GM21576 (cell line): ENCODE measurements at regions not wholly inside any gene's neighbourhood (a gene's known extent, or its start where the extent isn't known, plus 50 kb on each side); places are given as distances from the start of the nearest gene placed in this dataset.

Experiments used
- ATAC-seq: cut with Tn5 transposase; IDR thresholded peaks from one replicate; pipeline ENCODE4 v1.9.1; 2021; ENCODE audit warnings: mild to moderate bottlenecking, moderate library complexity; ENCODE audit not compliant: unreplicated experiment

DNA sequence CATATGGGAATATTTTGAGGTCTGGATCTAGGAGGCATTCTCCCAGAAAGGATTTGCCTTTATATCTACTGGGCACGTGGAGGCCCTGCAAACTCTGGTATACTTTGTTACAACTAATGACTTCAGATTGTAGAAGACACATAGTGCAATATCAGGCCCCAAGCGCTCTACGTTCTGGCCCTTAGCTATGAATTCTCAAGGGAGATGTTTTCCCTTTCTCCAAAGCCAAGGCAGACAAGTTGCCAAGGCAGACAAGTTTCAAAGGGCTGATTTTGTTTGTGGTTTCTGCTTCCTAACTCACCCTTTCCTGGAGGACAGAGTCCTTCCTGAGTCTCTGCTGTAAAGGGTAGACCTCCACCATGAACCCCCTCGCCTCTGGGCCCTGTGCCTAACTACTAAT lies 99.4 kb upstream of the CTTNBP2 start:
- ATAC-seq = no peak

DNA sequence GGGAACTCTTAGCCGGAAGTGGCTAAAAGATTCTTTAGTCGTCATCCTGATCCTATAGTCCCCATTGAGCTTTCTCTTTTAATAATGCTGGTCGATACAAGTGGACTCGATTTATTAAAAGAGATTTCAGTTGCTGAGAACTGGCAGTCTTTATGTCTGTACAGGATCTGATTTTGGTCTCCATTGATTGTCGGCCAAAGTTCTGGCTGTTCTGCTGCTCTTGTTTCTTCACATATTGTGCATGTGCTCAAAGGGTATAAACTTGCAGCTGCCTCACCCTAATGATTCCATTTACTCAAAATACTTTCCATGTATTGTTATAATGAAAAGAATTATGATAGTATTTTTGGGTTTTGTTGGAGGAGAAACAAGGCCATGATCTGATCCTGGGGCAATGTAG lies 100.7 kb upstream of the CTTNBP2 start:
- ATAC-seq = no peak

DNA sequence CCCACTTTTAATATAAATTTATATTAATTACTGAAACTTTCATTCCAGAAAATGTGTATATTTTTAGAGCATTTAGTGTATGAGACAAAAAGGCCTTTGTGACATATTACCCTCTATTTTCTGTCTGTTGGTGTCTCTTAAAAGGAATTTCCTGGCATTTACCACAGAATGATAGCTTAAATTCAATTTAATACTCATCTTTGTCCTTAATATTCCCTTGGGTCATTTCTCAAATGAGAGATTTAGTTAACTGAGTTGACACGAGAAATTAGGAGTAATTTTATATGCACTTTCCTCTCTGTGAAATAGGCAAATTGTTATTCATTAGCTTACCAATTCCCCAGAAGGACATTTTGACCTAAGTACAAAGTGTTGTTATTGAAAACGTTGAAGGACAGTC lies 101.7 kb upstream of the CTTNBP2 start:
- ATAC-seq = no peak

DNA sequence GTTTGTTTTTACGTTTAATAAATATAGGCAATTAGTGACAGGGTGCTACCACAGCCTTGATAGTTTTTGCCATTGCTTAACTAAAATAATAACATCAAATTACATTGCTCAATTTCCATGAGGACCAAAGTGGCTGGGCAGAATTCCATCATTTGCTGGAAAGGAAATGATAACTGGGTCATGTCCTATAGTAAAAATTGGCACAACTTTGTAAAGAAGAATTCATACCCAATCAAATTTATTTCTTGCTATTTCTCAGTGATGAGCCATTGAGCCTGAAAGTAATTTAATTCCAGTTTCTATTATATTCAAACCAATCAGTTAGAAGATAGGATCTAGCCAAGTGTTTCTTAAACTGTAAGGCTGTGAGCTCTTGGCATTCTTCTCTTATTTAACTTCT lies 102.2 kb upstream of the CTTNBP2 start:
- no peak for ATAC-seq

DNA sequence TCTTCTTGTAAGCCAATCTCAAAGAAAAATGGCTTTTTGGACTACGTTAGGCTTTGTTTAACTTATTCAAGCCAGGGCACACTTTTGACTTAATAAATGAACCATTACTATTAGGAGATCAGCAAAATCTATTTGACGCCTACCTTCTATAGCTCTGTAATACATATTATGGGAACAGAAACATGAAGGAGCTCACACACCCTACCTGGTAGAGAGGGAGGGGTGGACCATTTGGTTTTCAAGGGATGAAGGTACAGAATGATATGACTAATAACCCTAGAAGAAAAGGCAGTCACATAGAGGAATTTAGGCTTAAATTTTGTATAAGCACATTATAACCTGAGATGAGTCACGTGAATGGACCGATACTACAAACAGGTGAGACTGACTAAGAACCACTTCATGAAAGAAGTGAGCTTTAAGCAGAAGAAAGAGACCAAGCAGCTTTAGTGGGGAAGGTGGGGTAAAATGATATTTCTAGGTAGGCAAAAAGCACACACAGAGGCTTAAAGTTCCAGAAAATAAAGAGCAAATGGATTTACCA lies 106.8 kb upstream of the CTTNBP2 start:
- no peak for ATAC-seq

DNA sequence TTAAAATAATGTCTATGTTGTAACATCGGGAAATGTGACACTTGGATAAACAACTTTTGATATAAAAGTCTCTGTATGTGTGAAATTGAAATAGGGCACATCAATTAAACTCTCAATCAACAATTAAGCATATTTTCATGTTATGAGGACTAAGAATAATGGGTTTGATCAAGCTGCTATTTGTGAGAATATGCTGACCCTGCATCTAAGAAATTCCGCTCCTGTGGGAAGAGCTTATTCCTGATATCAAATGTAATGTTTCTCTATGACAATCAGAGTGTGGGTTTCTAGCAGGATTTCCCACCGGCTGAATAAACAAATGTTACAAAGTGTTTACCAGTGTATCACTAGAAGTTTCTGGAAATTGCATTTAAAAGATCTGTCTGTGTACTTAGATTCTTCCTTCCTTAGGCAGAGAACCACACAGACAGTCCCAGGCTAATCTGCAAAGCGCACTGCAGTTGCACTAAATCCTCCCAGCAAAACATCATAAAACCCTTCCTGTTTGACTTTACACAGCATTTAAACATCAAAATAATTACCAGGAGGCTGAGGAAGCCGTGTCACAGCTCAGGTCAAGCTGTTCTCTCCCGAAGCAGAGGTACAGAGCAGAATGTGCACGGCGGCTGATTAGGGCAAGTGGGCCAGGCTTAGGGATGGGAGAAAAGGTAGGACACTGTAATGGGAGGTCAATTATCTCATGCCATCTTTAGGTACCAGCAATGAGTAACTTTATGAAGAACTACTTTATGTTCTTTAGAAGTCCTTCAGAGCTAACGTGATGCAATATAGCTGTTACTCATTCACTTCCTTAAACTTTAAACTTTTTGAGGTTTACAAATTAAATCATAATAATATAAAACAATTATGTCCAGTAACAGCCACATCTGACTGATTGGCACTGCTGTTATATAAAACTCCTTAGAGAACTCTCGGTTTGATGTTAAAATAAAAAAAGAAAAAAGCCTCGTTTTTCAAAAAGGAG lies 109.1 kb upstream of the CTTNBP2 start:
- ATAC-seq = no peak

DNA sequence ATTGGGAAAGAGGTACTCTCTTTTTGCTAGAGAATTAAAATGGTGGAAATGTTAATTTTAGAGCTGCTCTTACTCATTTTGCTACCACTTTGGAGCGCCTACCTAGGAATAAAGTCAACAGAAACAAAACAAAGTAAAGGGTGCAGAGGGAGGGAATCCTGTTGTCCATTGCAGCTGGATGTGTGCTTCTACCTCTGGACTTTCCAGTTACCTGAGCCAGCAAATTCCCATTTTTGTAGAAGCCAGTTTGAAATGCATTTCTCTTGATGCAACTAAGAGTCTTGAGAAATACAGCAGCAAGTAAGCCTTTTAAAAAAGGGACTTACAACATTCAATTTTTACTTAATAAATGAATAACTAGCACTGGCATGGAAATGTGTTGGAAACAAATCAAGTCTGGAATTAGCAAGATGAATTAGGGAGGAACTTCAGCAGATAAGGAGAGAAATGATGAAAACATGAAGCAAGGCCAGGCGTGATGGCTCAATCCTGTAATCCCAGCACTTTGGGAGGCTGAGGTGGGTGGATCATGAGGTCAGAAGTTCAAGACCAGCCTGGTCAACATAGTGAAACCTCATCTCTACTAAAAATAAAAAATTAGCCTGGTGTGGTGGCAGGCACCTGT lies 113.5 kb upstream of the CTTNBP2 start:
- no peak for ATAC-seq

DNA sequence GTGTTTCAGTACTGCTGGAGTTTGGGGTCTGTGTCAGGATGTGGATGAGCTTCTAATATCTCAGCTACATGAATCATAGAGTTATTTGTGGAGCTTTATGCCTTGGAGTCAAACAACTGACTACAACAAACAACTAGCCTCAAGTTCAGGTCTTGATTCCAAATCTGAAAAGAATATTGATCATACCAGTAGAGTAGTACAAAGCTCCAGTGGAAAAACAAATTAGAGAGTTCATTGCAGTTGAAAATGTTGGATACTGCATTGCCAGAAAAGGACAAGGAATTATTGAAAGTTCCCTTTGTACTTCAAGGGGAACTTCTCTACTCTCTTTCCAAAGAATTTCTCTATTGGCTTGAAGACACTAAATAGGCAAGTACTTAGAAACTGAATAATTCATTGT lies 117.6 kb upstream of the CTTNBP2 start:
- no peak for ATAC-seq

DNA sequence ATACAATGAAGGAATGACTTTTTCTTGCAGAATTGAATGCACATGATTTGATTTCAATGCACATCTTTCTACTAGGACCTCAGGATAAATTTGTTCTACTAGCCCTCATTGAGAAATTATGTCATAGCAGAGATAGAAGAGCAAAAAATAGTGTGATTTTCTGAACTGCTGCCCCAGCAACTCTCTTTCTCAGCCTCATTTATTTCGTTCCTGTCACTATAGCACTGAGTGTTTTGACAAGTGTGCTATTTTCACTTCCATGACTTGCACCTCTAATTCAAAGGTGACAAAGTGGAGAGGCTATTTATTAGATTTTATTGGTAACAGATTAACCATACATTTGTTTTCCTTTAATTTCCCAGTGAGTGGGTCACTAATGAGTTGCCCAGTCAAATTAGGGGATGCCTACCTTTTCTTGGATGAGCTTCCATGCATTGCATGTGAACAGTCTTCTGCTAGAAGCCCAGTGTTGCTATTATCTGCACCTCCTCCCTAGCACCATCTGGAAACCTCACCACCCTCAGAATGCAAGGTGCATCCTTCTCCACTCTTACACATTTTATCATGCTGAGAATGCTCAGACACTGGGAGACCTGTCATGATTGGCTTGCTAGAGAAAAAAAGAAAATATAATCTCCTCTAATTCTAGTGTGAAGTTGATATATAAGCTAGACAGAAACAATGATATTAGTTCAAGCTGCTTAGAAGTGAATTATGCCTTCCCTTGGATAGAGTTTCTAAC lies 119.6 kb upstream of the CTTNBP2 start:
- ATAC-seq = no peak

DNA sequence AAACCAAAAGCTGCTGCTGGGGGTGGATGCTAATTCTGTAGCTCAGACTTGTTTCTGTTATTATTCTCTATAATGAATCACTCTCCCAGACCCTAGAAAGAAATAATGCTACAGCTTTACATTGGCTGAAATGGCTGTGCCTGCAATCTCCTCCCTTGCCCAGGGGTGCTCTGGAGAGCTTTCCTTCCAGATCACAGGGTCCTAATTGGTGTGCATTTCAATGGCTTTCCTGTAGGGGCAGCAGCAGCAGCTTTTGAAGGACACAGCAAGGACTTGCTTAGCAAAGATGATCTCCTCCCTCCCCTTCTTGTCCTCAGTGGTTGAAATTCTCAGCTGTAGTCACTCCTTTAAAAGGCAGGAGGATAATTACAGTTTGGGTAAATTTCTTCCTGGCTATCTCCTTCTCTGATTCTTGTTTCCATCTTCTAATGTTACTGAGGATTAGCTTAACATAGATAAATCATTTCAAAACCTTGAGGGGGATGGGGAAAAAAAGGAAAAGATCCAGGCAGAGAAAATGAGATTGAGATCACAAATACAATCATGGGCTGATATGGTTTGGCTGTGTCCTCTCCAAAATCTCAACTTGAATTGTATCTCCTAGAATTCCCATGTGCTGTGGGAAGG lies 120.2 kb upstream of the CTTNBP2 start:
- ATAC-seq = peak; percentile 98

DNA sequence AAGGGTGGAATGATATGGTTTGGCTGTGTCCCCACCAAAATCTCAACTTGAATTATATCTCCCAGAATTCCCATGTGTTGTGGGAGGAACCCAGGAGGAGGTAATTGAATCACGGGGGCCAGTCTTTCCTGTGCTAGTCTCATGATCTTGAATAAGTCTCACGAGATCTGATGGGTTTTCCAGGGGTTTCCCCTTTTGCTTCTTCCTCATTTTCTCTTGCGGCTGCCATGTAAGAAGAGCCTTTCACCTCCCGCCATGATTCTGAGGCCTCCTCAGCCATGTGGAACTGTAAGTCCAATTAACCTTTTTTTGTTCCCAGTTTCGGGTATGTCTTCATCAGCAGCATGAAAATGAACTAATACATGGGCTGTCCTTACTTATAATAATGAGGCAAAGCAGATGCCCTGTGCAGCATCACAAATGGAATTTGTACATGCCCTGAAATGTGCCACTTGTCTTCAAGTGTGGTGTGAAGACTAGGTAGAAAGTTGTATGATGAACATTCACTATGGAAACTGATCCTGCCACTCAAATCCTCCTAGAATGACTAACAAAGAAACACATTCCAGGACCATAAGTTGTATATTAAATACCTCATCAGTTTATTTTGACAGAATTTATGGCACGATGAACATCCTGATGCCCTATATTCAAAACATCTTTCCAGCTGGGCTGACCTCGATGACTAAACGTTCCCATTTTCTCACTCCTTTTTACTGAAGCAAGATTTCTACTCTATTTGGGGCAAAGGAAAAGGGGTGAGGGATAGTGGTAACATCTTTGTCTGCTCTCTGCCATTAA lies 122.8 kb upstream of the CTTNBP2 start:
- no peak for ATAC-seq

DNA sequence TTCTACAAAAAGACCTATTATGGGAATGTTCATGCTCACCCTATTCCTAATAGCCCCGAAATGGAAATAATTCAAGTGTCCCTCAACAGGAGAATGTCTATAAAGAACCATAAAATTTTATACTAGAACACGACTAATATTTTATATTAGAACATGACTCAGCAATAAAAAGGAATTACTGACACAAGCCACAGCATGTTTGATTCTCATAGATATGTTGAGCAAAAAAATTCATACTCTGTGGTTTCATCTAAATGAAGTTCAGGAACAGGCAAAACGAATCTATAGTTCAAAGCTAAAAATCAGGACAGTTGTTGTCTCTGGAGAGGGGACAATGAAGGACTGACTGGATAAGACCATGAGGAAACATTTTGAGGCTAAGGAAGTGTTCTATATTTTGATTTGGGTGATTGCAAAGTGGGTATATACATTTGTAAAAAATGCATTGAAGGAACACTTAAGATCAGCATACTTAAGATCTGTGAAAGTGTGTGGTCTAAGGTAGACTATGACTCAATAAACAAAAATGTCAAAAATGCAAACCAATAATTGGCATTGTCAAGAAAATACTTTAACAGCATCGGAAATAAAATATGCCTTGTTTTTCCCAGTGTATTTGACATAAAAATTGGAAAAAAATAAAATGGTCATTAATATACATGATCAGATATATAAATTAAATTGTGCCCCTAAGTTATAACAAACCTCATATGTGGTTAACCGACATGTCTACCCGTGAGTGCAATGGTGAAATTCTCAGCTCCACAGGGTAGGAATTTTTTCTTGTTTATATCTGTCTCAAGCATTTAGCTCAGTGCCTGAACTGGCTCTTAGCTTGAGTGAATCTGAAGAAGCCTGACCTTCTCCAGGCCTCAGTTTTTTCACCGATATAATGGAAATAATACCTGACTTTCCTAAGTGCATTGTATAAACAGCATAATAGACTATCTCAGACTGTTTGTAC lies 124.9 kb upstream of the CTTNBP2 start:
- ATAC-seq = no peak

DNA sequence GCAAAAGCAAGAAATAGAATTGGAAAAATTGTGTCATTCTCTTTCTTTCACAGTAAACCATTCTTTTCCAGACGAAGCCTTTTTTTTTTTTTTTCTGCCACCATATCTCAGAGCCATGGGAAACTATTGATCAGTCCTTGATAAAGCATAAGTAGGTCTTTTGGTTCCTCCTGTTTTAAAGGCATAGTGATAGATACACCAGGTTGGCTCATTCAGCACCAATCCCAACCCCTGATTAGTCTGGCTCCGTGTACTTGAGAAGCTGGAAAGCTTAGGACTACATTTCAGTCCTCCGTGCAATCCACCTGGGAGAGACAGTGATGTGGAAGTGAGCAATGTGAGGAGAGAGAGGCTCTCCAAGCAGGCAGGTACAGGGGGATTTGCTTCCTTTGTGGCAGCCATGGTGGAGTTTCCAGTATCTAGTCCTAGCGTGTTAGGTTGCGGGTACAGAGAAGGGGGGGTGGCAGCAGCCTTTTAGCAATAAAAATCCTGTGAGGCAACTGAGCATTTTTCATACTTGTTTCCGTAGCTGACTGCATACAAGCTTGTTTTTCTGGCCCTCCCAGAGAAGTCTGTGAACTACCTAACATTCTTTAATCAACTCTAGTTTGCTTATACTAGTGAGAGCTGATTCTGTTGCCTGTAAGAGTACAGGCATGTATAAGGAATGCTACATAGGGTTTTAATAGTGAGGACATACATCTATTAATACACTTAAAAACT lies 127.4 kb upstream of the CTTNBP2 start:
- ATAC-seq = no peak

DNA sequence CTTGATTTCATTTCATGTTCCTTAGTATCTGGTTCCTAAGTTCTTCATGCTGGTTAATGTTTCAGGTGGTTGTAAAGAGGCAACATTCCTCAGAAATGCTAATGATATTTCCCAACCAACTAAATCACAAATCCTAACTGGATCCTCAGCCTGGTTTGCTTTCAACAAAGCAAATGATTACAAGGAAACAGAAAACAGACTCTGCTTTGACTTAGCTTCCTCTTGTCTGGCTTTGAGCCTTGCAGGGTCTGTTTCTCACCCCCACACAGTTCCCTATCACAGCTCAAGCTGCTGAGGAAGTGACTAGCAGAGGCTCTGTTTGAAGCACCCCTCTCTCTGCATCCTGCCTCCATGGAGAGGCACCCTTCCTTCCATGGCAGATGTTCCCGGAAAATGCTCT lies 130.2 kb upstream of the CTTNBP2 start:
- ATAC-seq = no peak

DNA sequence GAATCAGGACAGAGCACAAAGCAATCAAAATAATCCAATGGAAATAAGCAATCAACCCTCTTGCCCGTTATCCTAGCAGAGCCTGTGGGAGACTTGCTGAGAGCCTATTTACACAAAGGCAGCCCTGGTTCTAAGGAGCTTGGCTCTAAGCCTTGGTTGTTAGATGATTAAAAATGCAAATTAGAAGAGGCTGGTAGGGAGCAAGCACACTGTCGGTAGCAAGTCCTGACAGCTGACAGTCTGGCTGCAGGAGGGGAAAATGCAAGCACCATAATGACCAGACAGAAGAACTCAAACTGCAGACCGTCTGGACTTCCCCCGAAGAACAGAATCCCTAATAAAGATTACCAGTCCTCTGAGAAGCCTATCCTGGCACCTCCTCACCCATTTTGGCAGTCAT lies 131.8 kb upstream of the CTTNBP2 start:
- no peak for ATAC-seq

DNA sequence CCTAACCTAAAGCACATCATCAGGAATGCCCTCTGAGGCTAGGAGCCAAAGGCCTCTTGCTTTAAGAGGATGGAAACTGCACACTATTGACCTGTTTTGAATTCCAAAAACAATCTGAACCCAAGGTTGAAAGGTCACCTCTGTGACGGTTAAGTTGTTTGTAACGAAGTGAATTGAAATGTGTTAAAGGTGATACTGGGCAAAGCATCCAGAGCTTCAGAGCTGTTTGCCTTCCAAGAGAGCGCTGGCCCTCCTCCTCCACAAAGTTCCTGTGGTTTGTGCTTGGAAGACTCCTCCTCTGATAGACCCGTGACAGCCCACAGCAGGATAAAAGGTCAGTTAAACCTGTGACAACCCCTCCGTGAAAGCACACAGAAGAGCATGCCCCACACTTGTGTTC lies 133.7 kb upstream of the CTTNBP2 start:
- no peak for ATAC-seq

DNA sequence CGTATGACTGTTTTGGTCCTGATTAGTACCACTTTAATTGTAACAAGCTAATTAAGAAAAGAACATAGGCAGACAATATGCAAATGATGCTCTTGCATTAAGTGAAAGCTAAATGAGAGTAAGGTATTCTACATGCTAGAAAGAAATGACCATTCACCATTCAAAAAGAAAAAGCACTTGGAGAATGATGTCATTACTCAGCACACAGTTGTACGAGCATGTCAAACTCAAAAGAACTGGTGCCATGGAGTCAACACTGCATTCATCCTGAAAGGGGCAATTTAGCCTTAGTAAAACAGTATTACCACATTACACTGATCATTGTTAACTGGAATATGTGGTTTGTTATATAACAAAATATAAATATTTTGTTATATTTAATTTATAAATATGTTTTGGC lies 136.2 kb upstream of the CTTNBP2 start:
- no peak for ATAC-seq

DNA sequence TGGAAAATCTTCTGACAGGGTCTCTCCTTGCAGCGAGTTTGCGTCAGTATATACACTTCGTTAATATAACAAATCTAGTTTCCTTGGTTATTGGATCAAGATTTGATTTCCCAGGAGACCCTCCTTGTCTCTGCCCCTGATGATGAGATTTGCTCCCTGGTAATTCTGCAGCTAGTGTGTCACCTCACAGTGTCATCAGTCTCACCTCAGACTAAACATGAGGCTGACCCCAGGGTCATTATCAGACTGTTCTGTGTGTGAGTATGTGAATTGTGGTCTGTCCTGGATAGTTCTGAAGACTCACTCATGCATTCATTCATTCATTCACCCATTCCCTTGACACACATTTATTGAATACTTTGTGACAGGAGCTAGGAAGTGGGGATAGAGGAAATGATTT lies 138.4 kb upstream of the CTTNBP2 start:
- ATAC-seq = no peak
